Heart right ventricle (tissue), 16 donors: ENCODE measurements at regions not wholly inside any gene's neighbourhood (a gene's known extent, or its start where the extent isn't known, plus 50 kb on each side); places are given as distances from the start of the nearest gene placed in this dataset.

Source experiments
- ATAC-seq, 8 donors: fragments of 200-7000 bp; cut with Tn5 transposase; one replicate each; pipeline ENCODE4 v1.9.1; 2020; ENCODE audit warnings: mild to moderate bottlenecking in 8 of 8, moderate library complexity in 8 of 8, moderate number of reproducible peaks in 1 of 8
- DNase-seq, 2 donors: peaks; one replicate each; pipeline ENCODE4 v3.0.0-alpha.2; 2020
- H3K27ac ChIP-seq, 10 donors: fragments of 200-600 bp; sonication (generic) in 2 of 10; one replicate each; pipeline versions ENCODE4 v1.5.0 to v1.8.0; 2020 to 2022; ENCODE audit warnings: mild to moderate bottlenecking in 3 of 10
- H3K27me3 ChIP-seq, 7 donors: fragments of 200-600 bp; one replicate each; pipeline ENCODE4 v1.8.0; 2021 to 2022; ENCODE audit warnings: mild to moderate bottlenecking in 2 of 7
- H3K36me3 ChIP-seq, 9 donors: fragments of 200-600 bp; sonication (generic) in 1 of 9; one replicate each; pipeline versions ENCODE4 v1.5.0 to v1.8.0; 2020 to 2022; ENCODE audit warnings: mild to moderate bottlenecking in 2 of 9
- H3K4me1 ChIP-seq, 9 donors: fragments of 200-600 bp; sonication (generic) in 1 of 9; one replicate each; pipeline versions ENCODE4 v1.5.0 to v1.8.0; 2020 to 2022; ENCODE audit warnings: mild to moderate bottlenecking in 4 of 9
- H3K4me3 ChIP-seq, 10 donors: fragments of 200-600 bp; sonication (generic) in 2 of 10; one replicate each; pipeline versions ENCODE4 v1.5.0 to v1.8.0; 2020 to 2022; ENCODE audit warnings: mild to moderate bottlenecking in 7 of 10, moderate library complexity in 2 of 10
- H3K9me3 ChIP-seq, 11 donors: fragments of 200-600 bp in 10 of 11; sonication (generic) in 2 of 11; one replicate each; pipeline versions ENCODE4 v1.5.0 to v1.8.0; 2013 to 2022; ENCODE audit warnings: mild to moderate bottlenecking in 2 of 11, control low read depth in 1 of 11, moderate library complexity in 1 of 11
- CTCF ChIP-seq, 9 donors: fragments of 200-600 bp; sonication (generic) in 2 of 9; IDR thresholded peaks; one replicate each; pipeline versions ENCODE4 v1.5.0 to v1.8.0; 2021 to 2022; ENCODE audit warnings: antibody characterized with exemption in 9 of 9, mild to moderate bottlenecking in 5 of 9, moderate library complexity in 1 of 9
- WGBS, 2 donors: extraction: QIAGEN DNeasy Blood & Tissue Kit; methylation state at CpG; one replicate each; pipeline ENCODE4 v1.1.7; 2013; ENCODE audit warnings: inconsistent platforms in 1 of 2; 5-methylcytosine and 5-hydroxymethylcytosine counted together
- intact Hi-C, 10 donors: fragments of 100-400 bp; cut with DNase I; formaldehyde crosslinking; loops; one replicate each; pipeline versions ENCODE4 v1.11.1 to v1.14.2; 2022
- donor health status: Arrhythmogenic right ventricular cardiomyopathy.
- donor health status: ischemic (EF 13 %, LVEDD 7.1; RV severe dilation, severe dysfunction).
- donor health status: healthy with polysubstance abuse.
- donor health status: DM: no; HTN: yes; CAD: no.
- donor health status: DM: no; HTN: no; CAD: no.
- donor health status: ischemic (EF 25% LVEDD 6.9; RV normal size, moderate dysfunction).
- donor health status: ischemic (EF 25% LVEDD 5.7; RV mildly dilated, moderate dysfunction).
- donor health status: healthy.
- donor health status: DM: yes; HTN: yes; CAD: no.
- donor health status: Ischemic cardiomyopathy.
- donor health status: ischemic (EF 35%, LVEDD 5.7; RV mildly dilated, moderate dysfunction).
- donor health status: nonischemic (EF 11% LVEDD 7.7; RV severe dilation, severe dysfunction).
- donor health status: DM: yes; HTN: yes; CAD: no.
- donor health status: PGD.
- donor health status: ischemic (EF 29% LVEDD 5.4; RV normal size, mild dysfunction).
- donor health status: nonischemic (EF 23%, LVEDD 6.1; RV moderate dilation, normal function).

GRCh38 chr2:153386481-153386897 is 92.1 kb downstream of the RPRM start:
- intact Hi-C loops: no loop called here
- no peak overlapping the region for H3K27ac ChIP-seq
- H3K4me1 ChIP-seq: no peaks in the 10 kb centered on the region
- H3K9me3 ChIP-seq: peaks cover 0 to 12% (median 0%) of the 10 kb centered on the region in 11 donors
- no peak overlapping the region for H3K4me3 ChIP-seq
- no peaks in the 10 kb centered on the region for H3K36me3 ChIP-seq
- ATAC-seq: no peak
- 78 to 79% methylated on average over 2 of the region's 2 CpGs for WGBS, 2 donors
- no peak for DNase-seq
- H3K27me3 ChIP-seq: no peaks in the 10 kb centered on the region
- TF ChIP-seq CTCF (IDR thresholded peaks at IDR 0.05): no peak

- Histone ChIP-seq H3K36me3 (no peaks in the 10 kb centered on the region), H3K4me3 (no peak overlapping the region), H3K27me3 (no peaks in the 10 kb centered on the region), H3K27ac (no peak overlapping the region), H3K4me1 (no peaks in the 10 kb centered on the region), H3K9me3 (no peaks in the 10 kb centered on the region)
- no peak for ATAC-seq
- intact Hi-C loops: no loop called here
- no peak for TF ChIP-seq CTCF (IDR thresholded peaks at IDR 0.05)
- WGBS, 2 donors: 88% methylated on average over 3 of the region's 3 CpGs
- no peak for DNase-seq
Observed at GRCh38 chr2:153373510-153374279, 104.9 kb downstream of the RPRM start.

DNA sequence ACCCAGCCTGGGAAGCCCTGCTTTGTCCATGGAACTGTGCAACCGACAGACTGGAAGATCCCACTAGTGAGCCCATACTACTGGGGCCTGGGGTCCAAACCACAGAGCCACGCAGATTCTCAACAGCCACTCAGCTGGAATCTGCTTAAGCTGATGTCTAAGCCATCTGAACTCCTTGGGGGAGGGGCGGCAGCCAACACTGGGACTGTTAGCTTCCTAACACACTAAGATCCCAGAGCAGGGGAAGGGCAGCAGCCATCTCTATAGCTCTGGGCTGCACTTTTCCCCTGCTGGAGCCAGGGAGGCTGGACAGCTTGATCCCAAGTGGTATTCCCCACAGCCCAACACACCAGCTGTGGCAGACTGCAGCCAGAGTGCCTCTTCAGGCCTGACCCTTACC is 118.3 kb downstream of the RPRM start:
- H3K4me3 ChIP-seq: no peak overlapping the region
- 70 to 73% methylated on average over 3 of the region's 3 CpGs for WGBS, 2 donors
- intact Hi-C loops: no loop called here
- H3K36me3 ChIP-seq: no peaks in the 10 kb centered on the region
- H3K4me1 ChIP-seq: no peaks in the 10 kb centered on the region
- ATAC-seq: no peak
- no peak for TF ChIP-seq CTCF (IDR thresholded peaks at IDR 0.05)
- no peak overlapping the region for H3K27ac ChIP-seq
- no peaks in the 10 kb centered on the region for H3K27me3 ChIP-seq
- DNase-seq: no peak
- H3K9me3 ChIP-seq: peaks cover 0 to 22% (median 2%) of the 10 kb centered on the region in 11 donors

DNA sequence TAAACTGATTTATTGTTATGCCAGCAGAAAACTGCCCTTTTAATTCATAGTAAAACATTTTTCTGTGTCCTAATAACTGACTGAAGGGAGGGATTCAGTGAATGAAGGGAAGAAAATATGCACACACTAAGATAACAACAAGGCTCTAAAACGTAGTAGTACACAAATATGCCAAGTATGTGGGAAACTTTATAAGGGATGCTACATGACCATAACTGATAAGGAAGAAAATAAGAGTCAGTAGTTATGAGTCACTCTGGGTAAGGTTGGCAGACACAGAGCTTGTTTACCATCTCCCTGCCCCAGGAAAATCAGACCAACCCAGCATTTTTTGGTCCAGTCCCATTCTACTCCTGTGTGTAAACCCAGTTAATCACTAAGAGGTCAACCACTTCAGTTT is 124.2 kb downstream of the RPRM start:
- DNase-seq (no peak), ATAC-seq (no peak)
- Histone ChIP-seq H3K4me3 (no peak overlapping the region), H3K9me3 (peaks cover 0 to 17% (median 0%) of the 10 kb centered on the region in 11 donors), H3K27ac (no peak overlapping the region), H3K36me3 (no peaks in the 10 kb centered on the region), H3K4me1 (no peaks in the 10 kb centered on the region), H3K27me3 (no peaks in the 10 kb centered on the region)
- 11 to 14% methylated on average over 1 of the region's 1 CpG for WGBS, 2 donors
- intact Hi-C loops: no loop called here
- TF ChIP-seq CTCF (IDR thresholded peaks at IDR 0.05): no peak
